ENCODE measurements at regions not wholly inside any gene's neighbourhood (a gene's known extent, or its start where the extent isn't known, plus 50 kb on each side); places are given as distances from the start of the nearest gene placed in this dataset.

GRCh38 chr7:26467104-26467503 lies 175.4 kb downstream of the SNX10 start:
- WGBS, 2 donors, result 85 to 89% methylated on average over 8 of the region's 8 CpGs
- TF ChIP-seq CTCF (IDR thresholded peaks at IDR 0.05) (no peak), POLR2A (IDR thresholded peaks at IDR 0.05) (no peak)
- Histone ChIP-seq H3K4me1 (no peaks in the 10 kb centered on the region), H3K27ac (no peak overlapping the region), H3K4me3 (no peak overlapping the region), H3K9me3 (no peaks in the 10 kb centered on the region), H3K27me3 (peaks cover 0 to 19% (median 0%) of the 10 kb centered on the region in 4 donors), H3K36me3 (no peaks in the 10 kb centered on the region)
- no peak for DNase-seq
- intact Hi-C loops (cut with DNase I), result no loop called here

DNA sequence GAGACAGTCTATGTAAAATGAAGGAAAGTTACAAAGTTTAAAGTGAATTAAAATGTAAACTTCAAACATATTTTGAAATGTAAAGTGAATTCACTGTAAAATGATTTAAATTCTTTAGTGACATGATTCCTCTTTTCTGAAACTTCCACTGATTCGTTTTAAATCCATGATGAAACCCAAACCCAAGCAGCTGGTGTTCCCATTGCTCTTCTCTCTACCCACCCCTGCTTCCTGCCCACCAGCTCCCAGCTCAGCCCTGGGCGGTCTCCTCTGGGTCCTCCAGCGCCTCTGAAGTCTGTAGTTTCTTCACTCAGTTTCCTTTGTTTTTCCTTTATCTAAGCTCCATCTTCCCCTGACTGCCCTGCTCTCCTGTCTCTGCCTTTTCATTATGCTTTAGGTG lies 175.9 kb downstream of the SNX10 start:
- WGBS, 2 donors, result 68 to 79% methylated on average over 3 of the region's 3 CpGs
- H3K4me3 ChIP-seq, result no peak overlapping the region
- H3K4me1 ChIP-seq, result no peaks in the 10 kb centered on the region
- H3K27ac ChIP-seq, result no peak overlapping the region
- DNase-seq, result no peak
- no peak for TF ChIP-seq CTCF (IDR thresholded peaks at IDR 0.05)
- no peak for TF ChIP-seq POLR2A (IDR thresholded peaks at IDR 0.05)
- H3K36me3 ChIP-seq, result no peaks in the 10 kb centered on the region
- intact Hi-C loops (cut with DNase I), result no loop called here
- H3K9me3 ChIP-seq, result no peaks in the 10 kb centered on the region
- H3K27me3 ChIP-seq, result peaks cover 0 to 19% (median 0%) of the 10 kb centered on the region in 4 donors

DNA sequence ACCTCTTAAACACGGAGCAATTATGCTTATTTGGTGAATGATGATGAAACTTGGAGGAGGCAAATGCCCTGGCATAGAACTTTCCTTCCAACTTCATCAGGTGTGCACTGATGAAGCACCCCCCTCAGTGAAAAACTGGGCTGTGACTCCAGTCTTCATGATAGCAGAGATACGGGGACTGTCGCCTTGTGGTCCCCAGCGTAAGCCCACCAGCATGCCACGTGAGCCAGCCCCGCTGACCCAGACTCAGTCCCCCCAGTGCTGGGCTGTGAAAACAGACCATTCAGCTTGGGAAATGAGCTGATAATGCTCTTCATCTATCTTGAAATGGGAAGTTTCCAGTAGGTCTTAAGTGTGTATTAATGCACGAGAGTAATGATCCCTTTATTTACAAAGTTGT lies 177.0 kb downstream of the SNX10 start:
- H3K9me3 ChIP-seq, result no peaks in the 10 kb centered on the region
- WGBS, 2 donors, result 60 to 82% methylated on average over 4 to 7 of the region's 7 CpGs

DNA sequence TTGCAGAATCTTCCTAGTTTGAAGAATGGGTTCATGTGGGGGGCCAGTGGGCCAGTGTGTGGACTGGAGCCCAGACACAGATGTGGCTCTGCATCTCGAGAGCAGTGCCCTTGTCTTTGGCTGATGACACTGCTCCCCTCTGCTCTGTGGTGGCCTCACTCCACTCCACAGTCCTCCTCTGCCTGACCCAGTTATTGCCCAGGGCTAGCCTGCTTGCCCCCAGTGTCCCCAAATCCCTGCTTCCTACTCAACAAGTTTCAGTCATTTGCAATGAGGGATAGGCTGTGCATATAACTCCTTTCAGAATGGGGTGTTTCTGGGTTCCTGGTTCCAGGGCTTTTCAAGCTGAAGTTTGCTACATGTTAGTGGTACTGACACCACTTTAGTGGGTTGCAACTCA lies 177.5 kb downstream of the SNX10 start:
- no peak overlapping the region for H3K4me3 ChIP-seq
- no peak for DNase-seq
- H3K36me3 ChIP-seq, result no peaks in the 10 kb centered on the region
- H3K27ac ChIP-seq, result no peak overlapping the region
- H3K27me3 ChIP-seq, result peaks cover 0 to 19% (median 0%) of the 10 kb centered on the region in 4 donors
- intact Hi-C loops (cut with DNase I), result no loop called here
- WGBS, 2 donors, result 62% methylated on average over 1 of the region's 1 CpG; no CpG with 5 or more reads in 1 of the 2 donors
- no peak for TF ChIP-seq POLR2A (IDR thresholded peaks at IDR 0.05)
- no peak for TF ChIP-seq CTCF (IDR thresholded peaks at IDR 0.05)
- H3K4me1 ChIP-seq, result no peaks in the 10 kb centered on the region
- no peaks in the 10 kb centered on the region for H3K9me3 ChIP-seq

More for the DNA sequence above, 177.0 kb downstream of the SNX10 start:
- no peaks in the 10 kb centered on the region for H3K36me3 ChIP-seq
- intact Hi-C loops (cut with DNase I), result no loop called here
- H3K27me3 ChIP-seq, result peaks cover 0 to 19% (median 0%) of the 10 kb centered on the region in 4 donors
- TF ChIP-seq CTCF (IDR thresholded peaks at IDR 0.05), result no peak
- no peak for TF ChIP-seq POLR2A (IDR thresholded peaks at IDR 0.05)
- no peaks in the 10 kb centered on the region for H3K4me1 ChIP-seq
- no peak overlapping the region for H3K4me3 ChIP-seq
- no peak for DNase-seq
- H3K27ac ChIP-seq, result no peak overlapping the region

GRCh38 chr7:26470691-26471090 lies 179.0 kb downstream of the SNX10 start:
- TF ChIP-seq CTCF (IDR thresholded peaks at IDR 0.05), result no peak
- TF ChIP-seq POLR2A (IDR thresholded peaks at IDR 0.05), result no peak
- Histone ChIP-seq H3K36me3 (no peaks in the 10 kb centered on the region), H3K9me3 (no peaks in the 10 kb centered on the region), H3K27me3 (peaks cover 0 to 19% (median 0%) of the 10 kb centered on the region in 4 donors), H3K4me3 (no peak overlapping the region), H3K27ac (no peak overlapping the region), H3K4me1 (no peaks in the 10 kb centered on the region)
- intact Hi-C loops (cut with DNase I), result no loop called here
- no peak for DNase-seq
- 75 to 76% methylated on average over 6 to 7 of the region's 7 CpGs for WGBS, 2 donors

Data from esophagus squamous epithelium (tissue), 5 donors.